ENCODE measurements at regions not wholly inside any gene's neighbourhood (a gene's known extent, or its start where the extent isn't known, plus 50 kb on each side); places are given as distances from the start of the nearest gene placed in this dataset.

- no peaks in the 10 kb centered on the region for H3K9me3 ChIP-seq
- H3K4me1 Mint-ChIP-seq (ENCODE audit: low read depth, unreplicated experiment): no peaks in the 10 kb centered on the region
- H3K4me1 ChIP-seq: no peaks in the 10 kb centered on the region; the same call in 1 of the 2 replicates
- no TSS peak for BruUV-seq (replicated peaks)
- no peak for DNase-seq
- TF ChIP-seq CTCF (IDR thresholded peaks at IDR 0.05; ENCODE audit: insufficient read depth in 1 of 2, low read depth in 1 of 2, low read length in 1 of 2, severe bottlenecking in 1 of 2, unreplicated experiment in 1 of 2): no peak
- no peaks in the 10 kb centered on the region for H3K27me3 ChIP-seq (replicated peaks; ENCODE audit: control insufficient read depth, insufficient read depth, low read length)
- POLR2A ChIA-PET: no interaction called here
- intact Hi-C loops (cut with micrococcal nuclease; ENCODE audit: unreplicated experiment): no loop called here
- no peaks in the 10 kb centered on the region for H3K27me3 Mint-ChIP-seq (ENCODE audit: insufficient read depth, unreplicated experiment)
- no peaks in the 10 kb centered on the region for H3K9me3 Mint-ChIP-seq (ENCODE audit: unreplicated experiment)
- CTCF ChIA-PET: no interaction called here
- no peak overlapping the region for H3K27ac Mint-ChIP-seq (ENCODE audit: unreplicated experiment)
- no peak overlapping the region for H3K4me3 Mint-ChIP-seq (ENCODE audit: unreplicated experiment)
- H3K4me3 ChIP-seq (ENCODE audit: low read depth, low read length): no peak overlapping the region
- no peaks in the 10 kb centered on the region for H3K36me3 ChIP-seq (ENCODE audit: control insufficient read depth, insufficient read depth, low read length)
- H3K36me3 Mint-ChIP-seq (ENCODE audit: insufficient read depth, unreplicated experiment): no peaks in the 10 kb centered on the region
Observed at GRCh38 chr4:166277853-166278252, 404.8 kb downstream of the TLL1 start.

- Mint-ChIP-seq H3K36me3 (ENCODE audit: insufficient read depth, unreplicated experiment) (no peaks in the 10 kb centered on the region), H3K4me1 (ENCODE audit: low read depth, unreplicated experiment) (no peaks in the 10 kb centered on the region), H3K27me3 (ENCODE audit: insufficient read depth, unreplicated experiment) (no peaks in the 10 kb centered on the region), H3K4me3 (ENCODE audit: unreplicated experiment) (no peak overlapping the region), H3K9me3 (ENCODE audit: unreplicated experiment) (no peaks in the 10 kb centered on the region), H3K27ac (ENCODE audit: unreplicated experiment) (no peak overlapping the region)
- intact Hi-C loops (cut with micrococcal nuclease; ENCODE audit: unreplicated experiment): no loop called here
- CTCF ChIA-PET: no interaction called here
- H3K4me3 ChIP-seq (ENCODE audit: low read depth, low read length): no peak overlapping the region
- no peak for DNase-seq
- H3K36me3 ChIP-seq (ENCODE audit: control insufficient read depth, insufficient read depth, low read length): no peaks in the 10 kb centered on the region
- H3K4me1 ChIP-seq: no peaks in the 10 kb centered on the region
- no peaks in the 10 kb centered on the region for H3K27me3 ChIP-seq (replicated peaks; ENCODE audit: control insufficient read depth, insufficient read depth, low read length)
- no peaks in the 10 kb centered on the region for H3K9me3 ChIP-seq
- POLR2A ChIA-PET: no interaction called here
- BruUV-seq (replicated peaks): no TSS peak
- TF ChIP-seq CTCF (IDR thresholded peaks at IDR 0.05; ENCODE audit: insufficient read depth in 1 of 2, low read depth in 1 of 2, low read length in 1 of 2, severe bottlenecking in 1 of 2, unreplicated experiment in 1 of 2): no peak
Observed at GRCh38 chr4:166279261-166279660, 406.2 kb downstream of the TLL1 start.

- H3K9me3 Mint-ChIP-seq (ENCODE audit: unreplicated experiment): no peaks in the 10 kb centered on the region
- CTCF ChIA-PET: no interaction called here
- POLR2A ChIA-PET: no interaction called here
- no peaks in the 10 kb centered on the region for H3K4me1 Mint-ChIP-seq (ENCODE audit: low read depth, unreplicated experiment)
- Histone ChIP-seq H3K9me3 (no peaks in the 10 kb centered on the region), H3K4me3 (ENCODE audit: low read depth, low read length) (no peak overlapping the region), H3K4me1 (no peaks in the 10 kb centered on the region), H3K36me3 (ENCODE audit: control insufficient read depth, insufficient read depth, low read length) (no peaks in the 10 kb centered on the region), H3K27me3 (replicated peaks; ENCODE audit: control insufficient read depth, insufficient read depth, low read length) (no peaks in the 10 kb centered on the region)
- H3K36me3 Mint-ChIP-seq (ENCODE audit: insufficient read depth, unreplicated experiment): no peaks in the 10 kb centered on the region
- H3K4me3 Mint-ChIP-seq (ENCODE audit: unreplicated experiment): no peak overlapping the region
- TF ChIP-seq CTCF (IDR thresholded peaks at IDR 0.05; ENCODE audit: insufficient read depth in 1 of 2, low read depth in 1 of 2, low read length in 1 of 2, severe bottlenecking in 1 of 2, unreplicated experiment in 1 of 2): no peak
- H3K27ac Mint-ChIP-seq (ENCODE audit: unreplicated experiment): no peak overlapping the region
- intact Hi-C loops (cut with micrococcal nuclease; ENCODE audit: unreplicated experiment): no loop called here
- BruUV-seq (replicated peaks): no TSS peak
- no peak for DNase-seq
- H3K27me3 Mint-ChIP-seq (ENCODE audit: insufficient read depth, unreplicated experiment): no peaks in the 10 kb centered on the region
Observed at GRCh38 chr4:166280642-166281041, 407.6 kb downstream of the TLL1 start.
